Mucosa of rectum (tissue), 2 donors: ENCODE measurements at regions not wholly inside any gene's neighbourhood (a gene's known extent, or its start where the extent isn't known, plus 50 kb on each side); places are given as distances from the start of the nearest gene placed in this dataset.

Experiments used
- H3K27ac ChIP-seq, 2 donors: one replicate each; pipeline ENCODE4 v1.7.0; 2013; ENCODE audit warnings: inconsistent platforms in 2 of 2, low read depth in 2 of 2, low read length in 2 of 2
- H3K27me3 ChIP-seq, 2 donors: one replicate each; pipeline ENCODE4 v1.7.0; 2013; ENCODE audit warnings: low read length in 2 of 2; ENCODE audit not compliant: control insufficient read depth in 2 of 2, insufficient read depth in 2 of 2
- H3K36me3 ChIP-seq, 2 donors: one replicate each; pipeline ENCODE4 v1.7.0; 2013; ENCODE audit warnings: low read length in 2 of 2; ENCODE audit not compliant: control insufficient read depth in 2 of 2, insufficient read depth in 2 of 2
- H3K4me1 ChIP-seq, 2 donors: one replicate each; pipeline ENCODE4 v1.7.0; 2013; ENCODE audit warnings: low read length in 2 of 2, mild to moderate bottlenecking in 1 of 2; ENCODE audit not compliant: control insufficient read depth in 2 of 2, insufficient read depth in 2 of 2
- H3K4me3 ChIP-seq, 2 donors: one replicate each; pipeline ENCODE4 v1.7.0; 2013; ENCODE audit warnings: low read length in 2 of 2
- H3K9ac ChIP-seq, 2 donors: one replicate each; pipeline ENCODE4 v1.7.0; 2013; ENCODE audit warnings: low read length in 2 of 2, low read depth in 1 of 2, mild to moderate bottlenecking in 1 of 2
- H3K9me3 ChIP-seq, 2 donors: one replicate each; pipeline ENCODE4 v1.7.0; 2013; ENCODE audit warnings: low read length in 2 of 2; ENCODE audit not compliant: control insufficient read depth in 2 of 2
- donor health status: healthy.
- donor health status: Normal muscosa, but diverticular disease.

GRCh38 chr3:40817017-40817416 lies 292.3 kb downstream of the ZNF621 start:
- Histone ChIP-seq H3K36me3 (no peaks in the 10 kb centered on the region), H3K27me3 (no peaks in the 10 kb centered on the region), H3K27ac (no peak overlapping the region), H3K9ac (no peak overlapping the region), H3K4me1 (no peaks in the 10 kb centered on the region), H3K9me3 (peaks cover 0 to 1% of the 10 kb centered on the region in 2 donors), H3K4me3 (no peak overlapping the region)

- Histone ChIP-seq H3K4me1 (no peaks in the 10 kb centered on the region), H3K27ac (no peak overlapping the region), H3K4me3 (no peak overlapping the region), H3K27me3 (no peaks in the 10 kb centered on the region), H3K9me3 (no peaks in the 10 kb centered on the region), H3K9ac (no peak overlapping the region), H3K36me3 (no peaks in the 10 kb centered on the region)
These were observed 296.6 kb downstream of the ZNF621 start for GRCh38 chr3:40821315-40821714.

DNA sequence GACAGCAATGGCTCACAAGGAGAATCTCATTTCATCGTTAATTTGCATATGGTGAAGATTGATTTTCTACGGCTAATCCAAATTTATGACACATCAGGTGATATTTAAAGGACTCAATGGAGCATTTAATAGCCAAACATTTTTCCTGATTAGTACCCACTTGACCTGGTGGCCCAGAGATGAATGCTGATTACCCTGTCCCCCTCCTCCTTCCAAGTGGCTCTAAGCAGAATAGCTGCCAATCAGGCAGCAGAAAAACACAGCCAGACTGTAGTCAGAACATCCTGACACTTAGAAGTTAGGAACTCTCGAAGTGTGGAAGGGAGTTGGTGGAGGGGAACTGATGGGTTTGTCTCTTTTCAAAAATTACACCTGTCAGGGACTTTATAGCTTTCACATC lies 302.5 kb downstream of the ZNF621 start:
- Histone ChIP-seq H3K9me3 (no peaks in the 10 kb centered on the region), H3K4me1 (no peaks in the 10 kb centered on the region), H3K9ac (no peak overlapping the region), H3K4me3 (no peak overlapping the region), H3K36me3 (no peaks in the 10 kb centered on the region), H3K27ac (no peak overlapping the region), H3K27me3 (no peaks in the 10 kb centered on the region)

DNA sequence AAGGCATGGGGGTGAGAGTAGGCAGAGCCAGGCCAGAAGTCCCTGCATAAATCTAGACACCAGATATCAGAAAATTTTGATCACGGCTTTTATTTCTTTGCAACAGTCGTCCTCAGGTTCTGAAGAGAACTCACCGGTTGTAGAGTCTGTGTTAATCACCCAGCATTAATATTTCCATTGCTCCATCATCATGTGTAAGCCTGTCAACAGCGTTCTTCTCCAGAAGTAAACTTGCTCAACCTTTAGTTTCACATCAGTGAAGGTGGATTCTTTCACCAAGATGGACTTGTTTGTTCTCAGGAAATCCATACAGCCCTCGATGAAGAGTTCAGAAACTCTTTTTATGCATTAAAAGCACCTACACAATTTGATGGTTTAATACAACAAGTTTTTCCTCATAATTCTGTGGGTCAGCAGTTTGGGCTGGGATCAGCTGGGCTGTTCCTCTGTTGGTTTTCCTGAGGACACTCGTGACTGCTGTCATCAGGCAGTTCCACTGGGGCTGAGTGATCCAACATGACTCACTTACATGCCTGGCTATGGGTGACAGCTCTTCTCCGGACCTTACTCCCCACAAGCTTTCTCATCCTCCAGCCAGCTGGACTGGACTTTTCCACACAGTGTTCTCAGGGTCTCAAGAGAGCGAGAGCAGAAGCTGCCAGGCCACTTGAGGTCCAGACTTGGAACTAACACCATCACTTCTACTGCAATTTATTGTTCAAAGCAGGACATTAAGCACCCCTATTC lies 303.4 kb downstream of the ZNF621 start:
- H3K27ac ChIP-seq, result no peak overlapping the region
- no peaks in the 10 kb centered on the region for H3K36me3 ChIP-seq
- H3K4me3 ChIP-seq, result no peak overlapping the region
- no peaks in the 10 kb centered on the region for H3K9me3 ChIP-seq
- no peak overlapping the region for H3K9ac ChIP-seq
- H3K4me1 ChIP-seq, result no peaks in the 10 kb centered on the region
- H3K27me3 ChIP-seq, result no peaks in the 10 kb centered on the region

DNA sequence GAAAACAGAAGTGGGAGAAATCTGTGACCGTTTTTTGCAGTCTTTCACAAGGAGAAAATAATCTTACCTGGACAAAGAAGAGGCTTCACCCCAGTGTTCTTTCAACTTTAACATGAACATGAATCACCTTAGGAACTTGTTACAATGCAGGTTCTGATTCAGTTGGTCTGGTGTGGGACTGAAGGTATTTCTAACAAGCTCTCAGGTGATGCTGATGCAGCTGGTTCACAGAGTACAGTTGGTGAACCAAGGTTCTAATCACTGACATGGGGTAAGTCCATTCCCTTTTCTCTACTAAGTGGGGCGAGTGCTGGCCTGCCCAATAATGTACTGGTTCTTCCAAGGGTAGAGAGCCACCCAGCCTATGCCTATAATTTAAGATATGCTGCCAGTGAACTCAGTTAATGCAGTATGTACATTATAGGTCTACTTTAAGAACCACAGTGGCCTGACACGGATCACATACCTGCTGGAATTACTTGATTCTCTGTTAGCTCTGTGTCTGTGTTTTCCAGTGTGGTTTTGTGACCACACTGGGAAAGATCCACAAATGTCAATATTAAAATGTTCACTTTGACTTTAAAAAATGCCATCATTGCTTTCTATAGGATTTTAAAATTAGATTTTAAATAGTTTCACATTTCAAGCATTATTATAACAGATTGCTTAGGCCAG lies 304.1 kb downstream of the ZNF621 start:
- Histone ChIP-seq H3K27ac (no peak overlapping the region), H3K9me3 (no peaks in the 10 kb centered on the region), H3K9ac (no peak overlapping the region), H3K27me3 (no peaks in the 10 kb centered on the region), H3K4me1 (no peaks in the 10 kb centered on the region), H3K36me3 (no peaks in the 10 kb centered on the region), H3K4me3 (no peak overlapping the region)

GRCh38 chr3:40829876-40830275 lies 305.1 kb downstream of the ZNF621 start:
- no peak overlapping the region for H3K27ac ChIP-seq
- no peaks in the 10 kb centered on the region for H3K9me3 ChIP-seq
- H3K27me3 ChIP-seq, result no peaks in the 10 kb centered on the region
- H3K4me3 ChIP-seq, result no peak overlapping the region
- no peaks in the 10 kb centered on the region for H3K4me1 ChIP-seq
- no peak overlapping the region for H3K9ac ChIP-seq
- H3K36me3 ChIP-seq, result no peaks in the 10 kb centered on the region

GRCh38 chr3:40837300-40837699 lies 312.5 kb downstream of the ZNF621 start:
- Histone ChIP-seq H3K9ac (no peak overlapping the region), H3K4me3 (no peak overlapping the region), H3K36me3 (no peaks in the 10 kb centered on the region), H3K27ac (no peak overlapping the region), H3K27me3 (no peaks in the 10 kb centered on the region), H3K4me1 (no peaks in the 10 kb centered on the region), H3K9me3 (no peaks in the 10 kb centered on the region)

GRCh38 chr3:40841131-40841530 lies 316.4 kb downstream of the ZNF621 start:
- H3K9me3 ChIP-seq, result no peaks in the 10 kb centered on the region
- no peaks in the 10 kb centered on the region for H3K4me1 ChIP-seq
- no peak overlapping the region for H3K4me3 ChIP-seq
- H3K36me3 ChIP-seq, result no peaks in the 10 kb centered on the region
- no peak overlapping the region for H3K9ac ChIP-seq
- no peaks in the 10 kb centered on the region for H3K27me3 ChIP-seq
- H3K27ac ChIP-seq, result no peak overlapping the region

GRCh38 chr3:40841570-40842109 lies 316.9 kb downstream of the ZNF621 start:
- no peak overlapping the region for H3K4me3 ChIP-seq
- H3K27me3 ChIP-seq, result no peaks in the 10 kb centered on the region
- H3K4me1 ChIP-seq, result no peaks in the 10 kb centered on the region
- H3K9ac ChIP-seq, result no peak overlapping the region
- H3K27ac ChIP-seq, result no peak overlapping the region
- no peaks in the 10 kb centered on the region for H3K9me3 ChIP-seq
- H3K36me3 ChIP-seq, result no peaks in the 10 kb centered on the region

DNA sequence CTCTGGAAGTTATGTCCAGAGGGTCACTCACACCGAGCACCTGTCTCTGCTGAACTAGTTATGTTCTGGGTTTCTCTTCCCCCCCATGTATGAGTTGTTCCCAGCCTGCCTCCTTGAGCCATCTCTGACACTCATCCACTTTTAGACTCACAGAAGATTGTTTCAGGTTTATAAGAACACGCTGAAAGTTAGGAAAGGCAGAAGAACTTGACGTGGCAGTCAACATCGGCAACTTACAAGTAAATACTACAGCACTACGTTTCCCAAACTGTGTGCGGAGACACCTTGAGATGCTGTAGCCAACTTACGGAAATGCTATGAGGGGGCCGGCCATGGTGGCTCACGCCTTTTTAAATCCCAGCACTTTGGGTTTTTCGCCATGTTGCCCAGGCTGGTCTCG lies 318.0 kb downstream of the ZNF621 start:
- H3K9me3 ChIP-seq, result no peaks in the 10 kb centered on the region
- no peaks in the 10 kb centered on the region for H3K36me3 ChIP-seq
- H3K4me1 ChIP-seq, result no peaks in the 10 kb centered on the region
- no peak overlapping the region for H3K9ac ChIP-seq
- H3K27me3 ChIP-seq, result no peaks in the 10 kb centered on the region
- no peak overlapping the region for H3K27ac ChIP-seq
- no peak overlapping the region for H3K4me3 ChIP-seq
